NAMALWA (cell line): ENCODE measurements at regions not wholly inside any gene's neighbourhood (a gene's known extent, or its start where the extent isn't known, plus 50 kb on each side); places are given as distances from the start of the nearest gene placed in this dataset.
"Not testable (repeated sequence)": the region's sequence is repeated elsewhere in the genome, so short reads cannot be mapped to it uniquely, and the experiment has no call there.

Experiments
- DNase-seq: peaks from one replicate; pipeline ENCODE4 v3.0.0-alpha.2; 2015; ENCODE audit warnings: low spot score

- DNase-seq, result no peak
Observed at GRCh38 chr9:86488345-86488744, 134.1 kb upstream of the TUT7 start.

DNA sequence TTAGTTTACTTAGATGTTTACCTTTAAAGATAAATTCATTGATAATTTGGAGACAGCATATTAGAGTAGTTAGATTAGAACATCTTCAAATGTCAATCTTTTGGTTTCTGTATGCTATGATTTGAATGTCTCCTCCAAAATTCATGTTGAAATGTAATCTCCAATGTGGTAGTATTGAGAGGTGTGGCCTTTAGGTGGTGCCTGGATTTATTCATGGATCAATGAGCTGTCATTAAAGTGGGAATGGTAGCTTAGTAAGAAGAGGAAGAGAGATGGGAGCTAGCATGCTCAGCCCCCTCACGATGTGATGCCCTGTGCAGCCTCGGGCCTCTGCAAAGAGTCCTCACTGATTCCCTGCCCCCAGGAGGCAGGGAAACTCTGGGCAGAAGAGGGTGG, 133.6 kb upstream of the TUT7 start:
- no peak for DNase-seq

DNA sequence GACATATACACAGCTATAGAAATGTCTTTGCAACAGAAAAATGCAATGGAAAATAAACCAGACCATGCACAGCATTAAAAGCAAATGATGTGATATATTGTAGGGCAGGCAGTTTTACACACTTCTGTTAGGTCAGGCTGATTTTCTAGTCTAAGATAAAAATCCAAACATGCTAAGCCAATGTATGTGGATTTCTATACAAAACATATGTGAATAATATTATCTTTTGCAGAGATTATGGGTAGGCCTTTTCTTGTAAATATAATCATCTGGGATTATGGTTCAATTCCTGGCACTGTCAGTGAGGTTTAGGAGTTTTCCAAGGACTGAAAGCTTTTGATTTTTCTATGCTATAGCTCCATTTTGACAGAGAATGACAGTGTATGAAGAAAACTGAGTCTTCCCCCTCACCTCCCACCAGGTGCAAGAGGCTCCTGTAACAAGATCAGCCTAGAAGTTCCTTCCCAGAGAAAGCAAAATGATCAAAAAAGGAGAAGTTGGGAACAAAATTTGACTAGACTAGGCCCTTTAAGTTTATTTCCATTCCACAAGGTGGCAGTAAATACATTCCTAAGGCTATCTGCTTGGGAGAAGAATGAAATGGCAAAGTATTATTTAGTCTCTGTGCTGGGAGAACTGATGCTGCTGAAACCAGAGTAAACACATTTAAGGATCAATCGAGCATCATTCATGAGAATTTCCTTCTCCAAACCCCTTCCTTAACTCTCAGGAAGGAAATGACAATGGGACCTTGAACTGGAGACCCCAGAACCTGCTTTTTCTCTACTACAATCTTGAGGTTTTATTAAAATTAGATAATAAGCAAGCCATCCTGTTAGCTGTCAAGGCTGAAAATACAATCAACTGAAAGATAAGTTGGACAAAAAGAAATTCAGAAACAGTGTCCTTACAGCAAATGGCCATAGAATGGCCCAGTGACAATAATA, 133.0 kb upstream of the TUT7 start:
- DNase-seq, result peak; percentile 51

DNA sequence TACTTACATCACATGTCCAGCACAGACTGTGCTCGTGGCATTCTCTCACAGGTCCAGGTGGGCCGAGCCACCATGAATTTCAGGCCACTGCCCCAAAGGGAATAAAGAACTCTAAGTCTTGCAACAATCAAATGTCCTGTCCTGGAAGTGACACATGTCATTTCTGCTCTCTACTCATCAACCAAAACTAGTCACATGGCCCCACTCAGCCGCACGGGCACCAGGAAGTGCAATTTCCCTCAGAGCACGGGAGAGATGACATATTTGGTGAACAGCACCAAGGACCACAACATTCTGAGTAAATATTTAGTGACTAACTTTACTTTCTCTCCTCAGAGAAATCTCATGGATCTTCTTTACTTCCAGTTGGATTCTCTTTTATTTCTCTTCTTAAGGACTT, 131.1 kb upstream of the TUT7 start:
- DNase-seq, result no peak

DNA sequence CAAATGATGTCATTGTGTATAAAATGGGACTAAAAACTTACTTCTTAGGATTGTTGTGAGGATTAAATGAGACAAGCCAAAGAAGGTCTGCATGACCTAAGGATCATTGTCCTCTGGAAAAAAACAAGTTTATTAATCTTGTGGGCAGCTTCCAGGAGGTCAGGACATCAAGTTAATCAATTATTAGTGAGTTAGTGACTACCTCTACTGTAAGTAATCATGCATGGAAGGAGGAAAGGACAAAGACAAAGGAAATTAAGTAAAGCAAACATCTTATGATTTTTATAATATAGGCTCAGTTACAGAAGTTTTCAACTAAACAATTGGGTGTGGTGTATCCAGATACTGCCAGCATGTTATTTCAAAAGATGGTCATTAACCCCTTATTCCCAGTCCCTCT, 129.3 kb upstream of the TUT7 start:
- no peak for DNase-seq

DNA sequence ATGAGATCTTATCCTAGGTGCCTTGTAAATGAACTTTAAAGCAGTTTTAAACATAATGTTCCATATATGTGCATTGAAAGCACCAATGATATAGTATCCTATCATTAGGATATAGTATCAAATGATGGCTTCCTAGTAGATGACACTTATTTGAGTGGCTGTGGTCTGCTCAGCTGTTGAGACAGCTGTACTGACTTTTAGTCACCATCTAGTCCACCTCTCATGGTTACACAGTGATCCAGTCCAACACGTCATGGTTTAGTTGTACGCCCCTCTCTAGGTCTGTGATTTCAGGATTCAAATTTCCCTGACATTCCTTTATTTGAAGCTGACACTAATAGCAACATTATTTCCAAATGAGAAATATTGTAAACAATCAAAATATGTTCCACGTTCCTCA, 127.3 kb upstream of the TUT7 start:
- DNase-seq, result no peak

DNA sequence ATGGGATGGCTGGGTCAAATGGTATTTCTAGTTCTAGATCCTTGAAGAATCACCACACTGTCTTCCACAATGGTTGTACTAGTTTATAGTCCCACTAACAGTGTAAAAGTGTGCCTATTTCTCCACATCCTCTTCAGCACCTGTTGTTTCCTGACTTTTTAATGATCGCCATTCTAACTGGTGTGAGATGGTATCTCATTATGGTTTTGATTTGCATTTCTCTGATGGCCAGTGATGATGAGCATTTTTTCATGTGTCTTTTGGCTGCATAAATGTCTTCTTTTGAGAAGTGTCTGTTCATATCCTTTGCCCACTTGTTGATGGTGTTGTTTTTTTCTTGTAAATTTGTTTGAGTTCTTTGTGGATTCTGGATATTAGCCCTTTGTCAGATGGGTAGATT, 121.0 kb upstream of the TUT7 start:
- not testable (repeated sequence) for DNase-seq

GRCh38 chr9:86471171-86471815, 117.1 kb upstream of the TUT7 start:
- no peak for DNase-seq

DNA sequence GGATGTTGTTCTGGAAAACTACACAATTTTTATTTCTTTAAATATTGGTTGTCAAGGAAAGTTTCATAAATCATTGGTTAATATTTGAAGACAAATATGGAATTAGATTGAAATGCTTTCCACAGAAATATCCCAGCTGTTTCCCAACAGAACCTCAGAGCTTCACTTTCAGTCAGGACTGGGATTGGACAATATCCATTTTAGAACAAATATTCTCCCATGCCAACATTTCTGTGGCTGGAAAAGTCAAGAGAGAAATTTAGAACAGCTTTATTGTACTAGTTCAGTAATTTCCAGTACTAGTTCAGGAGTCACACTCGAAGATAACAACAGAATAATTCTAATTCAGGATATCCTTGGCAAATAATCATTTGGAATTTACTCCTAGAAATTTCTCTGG, 116.1 kb upstream of the TUT7 start:
- DNase-seq, result no peak

DNA sequence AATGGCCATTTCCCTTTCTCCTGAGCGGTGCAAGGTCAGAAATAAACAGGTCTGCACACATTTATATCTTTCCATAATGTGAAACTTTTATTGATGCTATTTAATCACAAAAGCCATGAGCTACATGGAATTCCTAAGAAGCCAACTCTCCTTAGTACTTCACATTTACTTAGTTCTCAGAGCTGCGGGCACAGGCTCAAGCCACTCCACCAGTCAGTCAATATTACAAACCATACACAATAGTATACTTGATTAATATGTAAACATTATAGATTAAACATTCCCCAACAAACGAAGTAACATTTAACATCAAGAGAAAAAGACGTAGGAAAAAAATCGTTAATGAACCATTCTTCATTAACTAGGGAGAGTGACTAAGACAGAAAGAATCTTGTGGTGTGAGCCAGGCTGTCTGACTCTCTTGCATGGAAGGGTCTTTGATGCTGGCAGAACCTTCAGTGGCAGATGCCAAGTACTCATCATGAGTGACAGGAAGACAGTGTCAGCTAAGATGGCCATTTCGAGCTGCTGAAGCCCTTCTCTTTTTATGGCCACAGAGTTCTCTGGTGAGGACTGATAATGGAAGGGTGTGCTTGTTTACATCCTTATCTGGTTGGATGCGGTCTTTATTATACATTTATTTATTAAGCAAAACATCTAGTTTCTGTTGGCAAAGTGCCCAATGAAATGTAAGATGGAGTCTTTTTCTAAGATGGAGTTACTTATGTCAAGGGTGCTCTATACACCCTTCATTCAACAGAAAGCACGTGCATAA, 115.5 kb upstream of the TUT7 start:
- no peak for DNase-seq

DNA sequence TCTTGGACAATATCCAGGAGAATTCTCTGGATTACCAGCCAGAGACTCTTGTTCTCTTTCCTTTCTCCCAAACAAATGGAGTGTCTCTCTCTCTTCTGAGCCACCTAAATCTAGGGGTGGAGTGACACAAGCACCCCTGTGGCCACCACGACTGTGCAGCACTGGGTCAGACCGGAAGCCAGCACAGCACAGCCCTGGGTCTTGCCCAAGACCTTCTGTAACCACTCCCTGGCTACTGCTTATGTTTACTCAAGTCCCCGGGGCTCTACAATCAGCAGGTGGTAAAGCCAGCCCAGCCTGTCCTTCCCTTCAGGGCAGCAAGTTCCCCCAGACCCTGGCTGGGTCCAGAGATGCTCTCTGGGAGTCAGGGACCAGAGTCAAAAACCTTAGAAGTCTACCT, 110.0 kb upstream of the TUT7 start:
- DNase-seq, result no peak

DNA sequence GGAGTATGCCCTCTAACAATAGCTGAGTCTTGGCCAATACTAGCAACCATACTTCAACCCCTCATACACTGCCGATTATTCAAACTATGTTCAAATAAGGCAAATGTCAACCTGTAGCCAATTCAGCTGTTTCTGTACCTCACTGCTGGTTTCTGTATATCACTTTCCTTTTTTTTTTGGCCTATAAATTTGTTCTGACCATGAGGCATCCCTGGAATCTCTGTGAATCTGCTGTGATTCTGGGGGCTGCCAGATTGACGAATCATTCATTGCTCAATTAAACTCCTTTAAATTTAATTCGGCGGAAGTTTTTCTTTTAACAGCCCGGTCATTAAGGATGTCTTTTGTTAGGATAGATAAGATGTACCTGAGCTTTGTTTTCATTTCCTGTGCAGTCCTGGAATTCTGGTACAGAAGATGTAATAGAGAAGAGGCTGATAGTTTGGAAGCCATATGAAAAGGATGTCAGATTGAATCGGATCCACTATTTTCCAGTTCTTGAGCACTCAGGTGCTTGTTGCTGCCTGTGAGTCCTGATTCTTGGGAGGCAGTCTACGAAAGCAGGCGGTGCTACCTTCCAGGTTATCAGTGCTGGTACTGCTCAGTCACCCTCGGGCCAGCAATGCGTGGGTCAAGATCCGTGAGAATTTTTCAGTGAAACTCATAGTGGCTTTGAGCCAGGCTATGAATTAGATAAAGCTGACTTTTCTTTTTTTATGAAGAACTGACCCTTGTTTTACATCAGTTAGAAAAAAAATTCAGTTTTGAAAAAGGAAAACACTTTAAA, 106.2 kb upstream of the TUT7 start:
- DNase-seq, result no peak

DNA sequence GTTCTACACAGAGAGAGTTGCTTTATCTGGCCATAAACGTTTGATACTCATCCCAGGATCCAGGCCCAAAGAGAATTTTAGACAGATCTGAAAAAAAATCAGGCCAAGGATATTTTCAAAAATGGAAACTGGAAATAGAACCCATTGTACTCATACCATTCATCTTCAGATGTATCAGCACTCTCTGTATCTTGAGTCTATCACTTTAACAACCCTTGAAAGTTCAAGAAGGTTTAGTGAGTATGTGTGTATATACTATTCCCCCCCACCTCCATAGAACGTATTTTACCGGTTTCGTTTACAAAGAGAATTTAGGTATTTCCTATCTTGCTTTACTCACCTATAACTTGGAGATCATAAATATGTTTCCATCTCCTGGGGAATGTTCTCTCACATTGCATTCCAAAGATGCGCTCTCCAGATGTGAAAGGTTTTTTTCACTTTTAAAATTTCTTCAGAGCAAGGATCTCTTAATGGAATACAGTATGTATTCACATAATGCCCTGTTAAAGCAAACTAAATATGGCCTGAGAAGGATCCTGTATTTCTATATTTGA, 105.5 kb upstream of the TUT7 start:
- no peak for DNase-seq

- no peak for DNase-seq
Observed at GRCh38 chr9:86459191-86459590, 105.0 kb upstream of the TUT7 start.

DNA sequence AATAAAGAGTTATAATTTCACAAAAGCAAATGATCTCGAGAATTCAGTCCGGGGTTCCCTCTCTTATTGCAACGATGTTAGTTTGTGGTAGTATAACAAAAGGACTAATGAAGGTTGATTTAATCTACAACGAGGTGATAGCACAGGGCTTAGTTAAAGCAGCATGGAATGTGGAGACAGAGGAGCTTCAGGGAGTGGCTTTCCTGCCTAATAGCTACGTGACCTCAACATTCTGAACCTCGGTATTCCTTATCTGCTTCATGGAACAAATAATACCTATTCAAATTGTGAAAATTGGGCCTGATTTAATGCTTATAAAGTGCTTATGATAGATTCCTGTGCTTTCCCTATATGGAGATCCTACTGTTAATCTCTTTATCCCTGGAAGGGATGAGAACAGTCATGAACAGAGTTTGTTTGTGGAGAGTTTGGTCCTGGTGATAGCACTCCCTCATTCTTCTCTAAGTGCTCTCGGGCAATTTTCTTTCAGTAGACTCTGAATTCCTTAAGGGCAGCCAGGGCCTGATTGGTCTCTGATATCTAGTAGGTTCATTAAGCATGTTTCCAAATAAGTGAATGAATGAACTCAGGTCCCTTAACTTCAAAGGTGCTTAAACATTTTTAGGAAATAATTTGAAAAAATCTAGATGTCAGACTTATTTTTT, 104.1 kb upstream of the TUT7 start:
- DNase-seq, result no peak

DNA sequence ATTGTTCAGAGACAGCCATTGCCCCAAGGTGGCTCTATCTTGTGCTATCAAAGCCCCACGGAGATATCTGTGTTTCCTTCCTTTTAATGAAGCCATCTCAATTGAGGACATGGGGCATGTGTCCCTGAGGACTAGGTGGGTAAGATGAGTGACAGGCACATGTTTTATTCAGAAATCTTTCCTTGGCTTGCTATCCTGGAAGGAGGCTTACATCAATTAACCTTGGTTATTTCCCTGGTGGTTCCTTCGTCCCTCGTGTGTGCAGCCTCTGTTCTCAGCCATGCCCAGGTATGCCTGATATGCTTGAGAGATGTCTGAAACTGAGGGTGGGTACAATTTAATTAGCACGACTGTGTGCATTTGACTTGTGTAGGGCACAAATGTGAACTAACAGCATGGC, 102.2 kb upstream of the TUT7 start:
- DNase-seq, result no peak

DNA sequence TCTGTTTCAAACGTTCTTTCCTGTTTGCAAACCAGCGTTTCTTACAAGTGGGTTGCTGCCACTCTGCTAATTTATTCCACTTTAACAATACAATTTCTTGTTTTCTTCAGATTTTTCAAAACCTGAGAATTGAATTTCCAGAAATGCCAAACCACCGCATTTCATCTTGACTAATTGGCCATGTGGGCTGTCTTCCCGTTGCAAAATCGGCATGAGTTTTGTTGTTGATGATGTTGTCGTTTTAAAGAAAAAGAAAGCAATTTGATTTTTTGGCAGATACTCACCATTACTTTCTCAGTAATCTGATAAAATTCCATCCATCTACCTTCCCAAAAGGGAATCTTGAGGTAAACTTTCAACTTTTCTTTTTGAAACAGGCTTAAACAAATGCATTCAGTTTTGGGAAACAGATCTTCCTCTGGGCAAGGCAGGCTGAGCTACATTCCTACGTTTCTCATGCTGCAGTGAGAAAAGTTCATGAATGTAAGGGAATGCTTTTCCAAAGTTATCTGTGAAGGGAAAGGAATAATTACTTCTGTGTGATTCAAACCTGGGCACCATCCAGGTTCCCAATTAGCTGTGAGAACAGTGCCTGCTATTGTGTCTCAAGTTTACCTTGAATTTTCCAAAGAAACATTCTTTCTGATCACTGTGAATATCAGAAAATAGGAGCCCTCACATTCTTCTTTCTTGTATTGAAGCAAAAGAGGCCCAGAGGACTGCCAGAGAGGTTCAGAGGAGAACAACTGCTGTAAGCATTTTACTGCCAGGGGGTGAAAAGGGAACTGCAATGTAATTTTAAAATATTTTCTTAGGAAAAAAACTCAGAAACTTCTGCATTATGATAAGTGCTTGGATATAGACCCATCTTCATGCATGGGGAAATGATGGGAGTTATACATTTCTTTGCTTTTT, 100.7 kb upstream of the TUT7 start:
- DNase-seq, result no peak

DNA sequence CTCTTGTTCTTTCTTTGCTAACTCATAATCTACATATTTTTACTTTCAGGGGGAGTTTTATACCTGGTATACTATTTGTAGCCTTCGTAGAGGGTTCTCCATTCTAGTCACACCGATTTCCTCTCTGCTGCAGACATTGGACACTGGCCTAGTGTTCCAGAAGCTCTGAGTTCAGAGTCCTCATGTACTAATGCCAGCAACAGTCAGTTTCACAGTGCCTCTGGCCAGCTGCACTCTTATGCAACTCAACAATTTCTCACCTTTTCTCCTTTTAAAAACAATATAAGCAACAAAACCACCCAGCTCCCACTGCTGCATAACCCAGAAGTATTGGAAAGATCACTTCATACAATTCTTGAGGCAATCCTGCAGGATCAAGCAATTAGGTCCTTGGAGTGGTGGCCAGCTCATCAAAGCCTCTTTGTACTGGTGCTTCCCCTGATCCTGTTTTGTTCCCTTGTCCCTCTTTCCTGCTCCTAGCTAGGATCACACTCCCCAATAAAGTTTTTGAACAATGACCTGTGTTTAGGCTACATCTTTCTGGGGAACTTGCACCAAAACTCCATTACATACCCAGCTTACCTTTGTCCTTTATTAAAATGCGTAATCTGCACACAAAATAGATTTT, 98.1 kb upstream of the TUT7 start:
- no peak for DNase-seq

- DNase-seq, result no peak
Observed at GRCh38 chr9:86449246-86449645, 95.0 kb upstream of the TUT7 start.

- no peak for DNase-seq
Observed at GRCh38 chr9:86445671-86446070, 91.5 kb upstream of the TUT7 start.
